ENCODE measurements at regions not wholly inside any gene's neighbourhood (a gene's known extent, or its start where the extent isn't known, plus 50 kb on each side); places are given as distances from the start of the nearest gene placed in this dataset.

GRCh38 chr7:60706-61105, 131.7 kb upstream of the FAM20C start:
- TF ChIP-seq POLR2A (IDR thresholded peaks at IDR 0.05; ENCODE audit: low read length) (no peak), GATA1 (IDR thresholded peaks at IDR 0.05; ENCODE audit: low read depth, low read length) (no peak)
